Right lobe of liver (tissue), 6 donors: ENCODE measurements at regions not wholly inside any gene's neighbourhood (a gene's known extent, or its start where the extent isn't known, plus 50 kb on each side); places are given as distances from the start of the nearest gene placed in this dataset.

Experiments
- ATAC-seq, 4 donors: fragments of 200-7000 bp; cut with Tn5 transposase; one replicate each; pipeline ENCODE4 v1.9.1; 2020; ENCODE audit warnings: mild to moderate bottlenecking in 4 of 4, moderate library complexity in 4 of 4
- DNase-seq, 3 donors: peaks; one replicate each; pipeline ENCODE4 v3.0.0-alpha.2; 2020
- H3K27ac ChIP-seq, 3 donors: fragments of 200-600 bp; one replicate each; pipeline ENCODE4 v1.8.0; 2022
- H3K27me3 ChIP-seq, 2 donors: fragments of 200-600 bp; one replicate each; pipeline ENCODE4 v1.8.0; 2022
- H3K36me3 ChIP-seq, 4 donors: fragments of 200-600 bp; sonication (generic) in 1 of 4; one replicate each; pipeline versions ENCODE4 v1.5.1 to v1.8.0; 2017 to 2022; ENCODE audit warnings: control low read depth in 1 of 4
- H3K4me1 ChIP-seq, 4 donors: fragments of 200-600 bp; sonication (generic) in 1 of 4; one replicate each; pipeline versions ENCODE4 v1.5.1 to v1.8.0; 2017 to 2022; ENCODE audit warnings: control low read depth in 1 of 4
- H3K4me3 ChIP-seq, 3 donors: fragments of 200-600 bp; one replicate each; pipeline ENCODE4 v1.8.0; 2022
- H3K9me3 ChIP-seq, 4 donors: fragments of 200-600 bp; sonication (generic) in 1 of 4; one replicate each; pipeline versions ENCODE4 v1.5.1 to v1.8.0; 2017 to 2022; ENCODE audit warnings: control low read depth in 1 of 4
- CTCF ChIP-seq, 4 donors: fragments of 200-600 bp in 3 of 4; fragments of 450-650 bp in 1 of 4; IDR thresholded peaks; one replicate each; pipeline versions ENCODE4 v1.5.1 to v1.8.0; 2016 to 2022; ENCODE audit warnings: antibody characterized with exemption in 4 of 4, mild to moderate bottlenecking in 2 of 4
- POLR2A ChIP-seq: fragments of 450-650 bp; IDR thresholded peaks from one replicate; pipeline ENCODE4 v1.6.1; 2017; ENCODE audit warnings: antibody characterized with exemption, mild to moderate bottlenecking
- WGBS: methylation state at CpG from one replicate; pipeline ENCODE4 v1.1.6; 2018; ENCODE audit warnings: low coverage, low lambda C conversion rate; ENCODE audit not compliant: insufficient coverage; ENCODE audit errors: missing lambda C conversion rate; 5-methylcytosine and 5-hydroxymethylcytosine counted together
- intact Hi-C, 2 donors: fragments of 100-400 bp; cut with DNase I; formaldehyde crosslinking; loops; one replicate each; pipeline versions ENCODE4 v1.11.2 to v1.14.1; 2022
- donor health status: DM: no; HTN: yes; CAD: no.
- donor health status: DM: no; HTN: no; CAD: no.
- donor health status: DM: no; HTN: no; CAD: no.
- donor health status: DM: no; HTN: yes; CAD: no.
- donor health status: DM: no; HTN: yes; CAD: no.

- no peak for TF ChIP-seq CTCF (IDR thresholded peaks at IDR 0.05)
- no peak for TF ChIP-seq POLR2A
- ATAC-seq: no peak
- intact Hi-C loops: no loop called here
- Histone ChIP-seq H3K27ac (no peak overlapping the region), H3K36me3 (no peaks in the 10 kb centered on the region), H3K9me3 (no peaks in the 10 kb centered on the region), H3K27me3 (no peaks in the 10 kb centered on the region), H3K4me1 (no peaks in the 10 kb centered on the region), H3K4me3 (no peak overlapping the region)
- no peak for DNase-seq
- WGBS: 80% methylated on average over 6 of the region's 6 CpGs
Measured at GRCh38 chr10:21417172-21417712, 108.2 kb downstream of the SKIDA1 start.

- intact Hi-C loops: no loop called here
- TF ChIP-seq CTCF (IDR thresholded peaks at IDR 0.05) (no peak), POLR2A (no peak)
- Histone ChIP-seq H3K4me1 (no peaks in the 10 kb centered on the region), H3K4me3 (no peak overlapping the region), H3K9me3 (no peaks in the 10 kb centered on the region), H3K27me3 (no peaks in the 10 kb centered on the region), H3K36me3 (no peaks in the 10 kb centered on the region), H3K27ac (no peak overlapping the region)
- WGBS: 61% methylated on average over 2 of the region's 2 CpGs
- DNase-seq (no peak), ATAC-seq (no peak)
Measured at GRCh38 chr10:21413680-21414079, 111.8 kb downstream of the SKIDA1 start.

GRCh38 chr10:21413268-21413667, 112.2 kb downstream of the SKIDA1 start:
- Histone ChIP-seq H3K4me1 (no peaks in the 10 kb centered on the region), H3K27me3 (no peaks in the 10 kb centered on the region), H3K9me3 (no peaks in the 10 kb centered on the region), H3K27ac (no peak overlapping the region), H3K4me3 (no peak overlapping the region), H3K36me3 (no peaks in the 10 kb centered on the region)
- intact Hi-C loops: no loop called here
- no peak for TF ChIP-seq POLR2A
- TF ChIP-seq CTCF (IDR thresholded peaks at IDR 0.05): no peak
- ATAC-seq (no peak), DNase-seq (no peak)
- 76% methylated on average over 6 of the region's 6 CpGs for WGBS

GRCh38 chr10:21406595-21407193, 118.8 kb downstream of the SKIDA1 start:
- no peak for TF ChIP-seq CTCF (IDR thresholded peaks at IDR 0.05)
- TF ChIP-seq POLR2A: no peak
- ATAC-seq: no peak
- H3K27me3 ChIP-seq: no peaks in the 10 kb centered on the region
- no peak overlapping the region for H3K4me3 ChIP-seq
- no peaks in the 10 kb centered on the region for H3K9me3 ChIP-seq
- WGBS: 34% methylated on average over 7 of the region's 7 CpGs
- DNase-seq: no peak
- no peaks in the 10 kb centered on the region for H3K4me1 ChIP-seq
- H3K27ac ChIP-seq: no peak overlapping the region
- intact Hi-C loops: no loop called here
- no peaks in the 10 kb centered on the region for H3K36me3 ChIP-seq
